ENCODE measurements at regions not wholly inside any gene's neighbourhood (a gene's known extent, or its start where the extent isn't known, plus 50 kb on each side); places are given as distances from the start of the nearest gene placed in this dataset.
"Not testable (repeated sequence)": the region's sequence is repeated elsewhere in the genome, so short reads cannot be mapped to it uniquely, and the experiment has no call there.

DNA sequence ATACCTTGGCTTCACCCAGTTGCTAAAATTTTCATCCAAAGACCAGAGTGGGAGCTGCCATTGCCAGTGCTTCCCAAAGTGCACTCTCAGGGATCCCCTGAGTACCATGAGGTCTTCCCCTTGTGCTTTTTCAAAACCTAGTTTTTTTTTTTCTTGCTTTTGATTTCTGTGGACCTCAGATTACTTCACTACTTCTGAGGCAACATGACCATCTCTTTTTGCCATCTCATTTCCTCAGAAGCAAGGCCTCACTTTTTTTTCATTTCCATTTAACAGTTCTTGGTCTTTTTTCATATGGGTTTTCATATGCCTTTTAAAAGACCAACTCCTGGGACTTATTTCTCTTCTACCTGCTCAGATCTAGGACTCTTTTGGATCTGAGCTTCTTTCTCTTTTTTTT lies 64.1 kb upstream of the MMS22L start:
- no peak for DNase-seq
- H3K36me3 Mint-ChIP-seq = no peaks in the 10 kb centered on the region

DNA sequence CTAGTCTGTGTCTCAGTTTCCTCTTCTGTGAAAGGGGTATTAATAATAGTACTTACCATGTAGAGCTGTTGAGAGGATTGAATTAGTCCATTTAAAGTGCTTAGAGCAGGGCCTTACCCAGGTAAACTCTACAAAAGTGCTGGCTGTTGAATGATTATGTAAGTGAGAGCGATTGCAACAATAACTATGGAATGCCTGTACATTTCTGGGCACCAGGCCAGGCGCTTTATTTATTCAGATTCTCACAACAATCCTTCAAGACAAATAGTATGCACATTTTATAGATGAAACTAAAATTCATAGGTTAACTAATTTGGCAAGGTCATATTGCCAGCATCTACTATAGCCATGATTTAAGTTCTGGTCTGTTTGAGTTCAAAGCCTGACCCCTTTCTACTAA lies 78.3 kb upstream of the MMS22L start:
- POLR2A ChIA-PET = no interaction called here
- Mint-ChIP-seq H3K9me3 (no peaks in the 10 kb centered on the region), H3K4me1 (no peaks in the 10 kb centered on the region), H3K27ac (no peak overlapping the region), H3K36me3 (no peaks in the 10 kb centered on the region), H3K4me3 (no peak overlapping the region), H3K27me3 (peaks cover 10% of the 10 kb centered on the region)
- DNase-seq (no peak), ATAC-seq (ENCODE audit: low read depth) (no peak)

More for the DNA sequence above, 64.1 kb upstream of the MMS22L start:
- ATAC-seq (ENCODE audit: low read depth) = no peak
- Mint-ChIP-seq H3K27me3 (peaks cover 5% of the 10 kb centered on the region), H3K27ac (no peak overlapping the region), H3K4me1 (no peaks in the 10 kb centered on the region), H3K9me3 (no peaks in the 10 kb centered on the region), H3K4me3 (no peak overlapping the region)
- POLR2A ChIA-PET = no interaction called here

DNA sequence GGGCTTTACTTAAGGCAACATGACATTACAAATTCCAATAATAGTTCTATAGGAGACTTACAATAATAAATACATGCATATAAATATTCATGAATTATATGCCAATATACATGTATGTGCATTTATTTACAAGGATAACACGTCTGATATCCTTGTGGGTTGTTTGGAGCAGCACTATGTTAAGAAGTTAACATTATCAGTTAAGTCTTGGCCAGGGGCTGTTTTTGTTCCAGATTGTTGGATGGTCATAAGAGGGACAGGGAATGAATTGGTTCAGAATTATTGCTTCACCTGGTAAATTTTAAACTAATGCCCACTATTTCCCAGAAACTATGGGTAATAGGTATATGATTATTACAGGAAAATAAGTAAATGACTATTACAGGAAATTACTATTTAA lies 81.3 kb upstream of the MMS22L start:
- ATAC-seq (ENCODE audit: low read depth) (no peak), DNase-seq (no peak)
- no peaks in the 10 kb centered on the region for H3K36me3 Mint-ChIP-seq
- no peak overlapping the region for H3K4me3 Mint-ChIP-seq
- H3K27me3 Mint-ChIP-seq = peaks cover 4% of the 10 kb centered on the region
- no peaks in the 10 kb centered on the region for H3K9me3 Mint-ChIP-seq
- POLR2A ChIA-PET = no interaction called here
- no peak overlapping the region for H3K27ac Mint-ChIP-seq
- H3K4me1 Mint-ChIP-seq = no peaks in the 10 kb centered on the region

DNA sequence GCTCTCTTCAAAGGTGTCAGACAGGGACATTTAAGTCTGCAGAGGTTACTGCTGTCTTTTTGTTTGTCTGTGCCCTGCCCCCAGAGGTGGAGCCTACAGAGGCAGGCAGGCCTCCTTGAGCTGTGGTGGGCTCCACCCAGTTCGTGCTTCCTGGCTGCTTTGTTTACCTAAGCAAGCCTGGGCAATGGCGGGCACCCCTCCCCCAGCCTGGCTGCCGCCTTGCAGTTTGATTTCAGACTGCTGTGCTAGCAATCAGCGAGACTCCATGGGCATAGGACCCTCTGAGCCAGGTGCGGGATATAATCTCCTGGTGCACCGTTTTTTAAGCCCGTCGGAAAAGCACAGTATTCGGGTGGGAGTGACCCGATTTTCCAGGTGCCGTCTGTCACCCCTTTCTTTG lies 99.1 kb upstream of the MMS22L start:
- H3K4me1 Mint-ChIP-seq; H3K9me3 Mint-ChIP-seq; H3K27ac Mint-ChIP-seq; H3K4me3 Mint-ChIP-seq; DNase-seq; POLR2A ChIA-PET; H3K36me3 Mint-ChIP-seq; ATAC-seq (ENCODE audit: low read depth): not testable (repeated sequence)
- H3K27me3 Mint-ChIP-seq = peaks cover 13% of the 10 kb centered on the region

DNA sequence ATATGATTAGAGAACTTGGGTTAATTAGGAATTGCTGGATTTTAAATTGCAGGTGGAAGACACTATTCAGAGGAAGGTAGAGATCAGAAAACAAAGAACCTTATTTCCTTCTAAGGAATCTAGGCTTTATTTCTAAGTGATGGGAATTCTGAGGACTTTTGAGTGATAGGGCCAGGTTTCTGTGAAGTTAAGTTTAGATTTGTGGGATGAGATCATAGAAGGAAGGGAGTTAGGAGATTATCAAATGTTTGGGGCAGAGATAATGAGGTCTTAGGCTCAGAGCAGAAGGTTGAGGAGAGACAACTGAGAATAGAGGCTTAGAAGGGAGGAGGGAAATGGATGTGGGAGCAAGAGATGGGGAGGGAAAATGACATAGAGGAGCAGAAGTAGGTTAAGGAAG lies 109.7 kb upstream of the MMS22L start:
- Mint-ChIP-seq H3K27ac (no peak overlapping the region), H3K27me3 (peaks cover 25% of the 10 kb centered on the region), H3K36me3 (no peaks in the 10 kb centered on the region), H3K9me3 (no peaks in the 10 kb centered on the region), H3K4me3 (no peak overlapping the region), H3K4me1 (no peaks in the 10 kb centered on the region)
- DNase-seq = no peak
- ATAC-seq (ENCODE audit: low read depth) = no peak
- POLR2A ChIA-PET = no interaction called here

DNA sequence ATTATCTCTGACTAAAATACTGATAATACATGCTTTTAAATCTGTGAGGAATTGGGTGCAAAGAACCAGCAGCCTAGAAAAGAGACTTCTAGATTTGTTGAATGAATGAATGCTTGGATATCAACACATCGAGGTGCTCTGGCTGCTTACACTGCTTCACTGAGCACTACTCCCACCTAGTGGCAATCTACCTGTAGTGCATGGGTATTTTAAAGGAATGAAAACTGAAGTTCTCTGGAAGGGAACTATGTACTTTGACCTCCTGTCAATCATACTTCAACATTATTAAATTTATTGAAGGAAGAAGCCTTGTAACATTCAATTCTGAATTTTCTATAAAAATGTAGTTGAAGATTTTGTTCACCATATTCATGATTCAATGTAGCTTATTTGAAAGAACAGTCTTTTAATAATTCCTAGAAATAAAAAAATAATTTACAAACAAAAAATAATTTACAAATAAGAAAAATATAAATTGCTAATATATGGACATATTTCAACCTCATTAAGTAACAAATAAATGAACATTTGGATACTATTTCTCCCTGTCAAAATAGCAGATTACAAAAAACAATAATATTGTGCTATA lies 111.2 kb upstream of the MMS22L start:
- H3K4me1 Mint-ChIP-seq = no peaks in the 10 kb centered on the region
- H3K9me3 Mint-ChIP-seq = no peaks in the 10 kb centered on the region
- no peak for DNase-seq
- peaks cover 25% of the 10 kb centered on the region for H3K27me3 Mint-ChIP-seq
- H3K4me3 Mint-ChIP-seq = no peak overlapping the region
- H3K27ac Mint-ChIP-seq = no peak overlapping the region
- POLR2A ChIA-PET = no interaction called here
- H3K36me3 Mint-ChIP-seq = no peaks in the 10 kb centered on the region
- no peak for ATAC-seq (ENCODE audit: low read depth)

DNA sequence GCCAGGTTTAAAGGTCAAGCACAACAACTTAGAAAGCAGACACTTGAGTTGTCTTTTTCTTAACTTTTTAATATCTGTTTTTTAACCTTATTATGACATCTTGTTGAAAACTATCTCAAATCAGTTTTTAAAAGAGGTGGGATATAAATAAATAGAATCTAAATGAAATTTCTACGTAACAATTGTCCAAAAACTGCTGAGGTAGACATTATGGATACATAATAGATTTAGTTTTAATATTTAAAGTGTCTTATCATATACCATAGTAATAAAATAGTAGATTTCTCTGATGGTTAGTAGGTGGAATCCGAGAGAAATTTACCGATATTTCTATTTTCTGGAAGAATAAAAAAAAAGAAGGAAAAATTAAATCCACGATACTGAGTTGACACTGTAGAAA lies 113.9 kb upstream of the MMS22L start:
- Mint-ChIP-seq H3K9me3 (no peaks in the 10 kb centered on the region), H3K27me3 (peaks cover 26% of the 10 kb centered on the region), H3K4me3 (no peak overlapping the region), H3K27ac (no peak overlapping the region), H3K4me1 (no peaks in the 10 kb centered on the region), H3K36me3 (no peaks in the 10 kb centered on the region)
- ATAC-seq (ENCODE audit: low read depth) (no peak), DNase-seq (no peak)
- POLR2A ChIA-PET = no interaction called here

DNA sequence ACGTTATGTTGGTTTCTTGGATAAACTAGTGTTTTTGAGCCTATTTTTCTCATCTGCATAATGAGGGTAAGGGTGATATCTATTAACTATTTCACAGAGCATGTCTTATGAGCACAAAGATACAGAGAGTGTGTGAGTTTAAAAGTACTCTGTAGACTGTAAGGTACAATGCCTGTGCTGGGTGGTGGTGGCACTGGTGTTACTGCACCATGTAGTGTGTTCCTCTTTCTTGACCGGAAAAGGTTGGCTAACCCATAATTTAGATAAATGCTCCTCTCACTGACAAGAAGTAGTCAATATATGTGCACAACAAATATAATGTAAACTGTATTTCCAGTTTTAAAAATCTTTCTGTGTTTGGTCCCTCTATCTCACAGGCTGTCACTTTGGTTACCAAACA lies 116.2 kb upstream of the MMS22L start:
- Mint-ChIP-seq H3K27me3 (peaks cover 15% of the 10 kb centered on the region), H3K27ac (no peak overlapping the region), H3K4me3 (no peak overlapping the region), H3K9me3 (no peaks in the 10 kb centered on the region), H3K4me1 (no peaks in the 10 kb centered on the region), H3K36me3 (no peaks in the 10 kb centered on the region)
- POLR2A ChIA-PET = no interaction called here
- no peak for DNase-seq
- no peak for ATAC-seq (ENCODE audit: low read depth)

DNA sequence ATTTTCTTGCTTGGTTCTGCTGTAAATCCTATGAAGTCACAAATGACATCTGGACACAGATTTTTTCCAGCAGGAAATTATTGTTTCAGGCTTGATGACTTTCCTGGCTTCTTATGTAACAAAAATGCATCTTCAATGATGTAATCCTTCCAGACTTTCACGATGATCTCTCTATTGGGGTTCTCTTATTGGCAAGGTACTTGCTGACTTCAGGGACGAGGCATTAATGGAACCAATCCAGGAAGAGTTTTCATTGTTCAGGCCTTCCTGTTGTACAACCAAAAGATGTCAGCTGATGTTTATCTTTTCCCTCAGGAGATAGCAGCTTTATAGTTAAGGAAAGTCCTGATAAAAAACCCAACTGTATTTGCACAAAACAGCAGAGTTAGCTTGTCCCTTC lies 118.5 kb upstream of the MMS22L start:
- Mint-ChIP-seq H3K9me3 (no peaks in the 10 kb centered on the region), H3K36me3 (no peaks in the 10 kb centered on the region), H3K27me3 (peaks cover 5% of the 10 kb centered on the region), H3K4me3 (no peak overlapping the region), H3K27ac (no peak overlapping the region), H3K4me1 (no peaks in the 10 kb centered on the region)
- ATAC-seq (ENCODE audit: low read depth) = no peak
- POLR2A ChIA-PET = no interaction called here
- no peak for DNase-seq

DNA sequence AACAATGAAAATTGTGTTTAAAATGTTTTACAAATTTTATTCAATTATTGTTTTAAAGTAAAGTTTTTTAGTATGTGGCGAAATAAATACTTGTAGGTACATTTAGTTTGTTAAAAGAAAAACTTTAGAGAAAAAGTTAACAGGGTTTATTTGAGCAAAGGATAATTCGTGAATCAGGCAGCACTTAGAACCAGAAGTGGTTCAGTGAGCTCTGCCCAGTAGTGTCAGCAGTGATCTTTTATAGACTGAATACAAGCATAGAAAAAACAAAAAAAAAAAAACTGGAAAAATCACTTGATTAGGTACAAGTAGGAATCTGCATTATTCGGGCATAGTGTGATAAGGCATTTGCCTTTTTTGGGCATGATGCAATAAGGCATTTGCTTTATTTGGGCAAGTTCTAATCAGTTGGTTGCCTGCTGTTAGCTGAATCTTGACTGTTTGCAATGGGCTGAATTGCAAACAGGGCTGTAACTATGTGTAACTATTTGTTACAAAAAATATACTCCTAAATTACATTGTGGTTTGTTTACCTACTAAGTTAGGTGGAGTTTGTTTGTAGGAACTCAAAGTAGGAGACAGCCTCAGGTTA lies 122.9 kb upstream of the MMS22L start:
- no peaks in the 10 kb centered on the region for H3K4me1 Mint-ChIP-seq
- no peak overlapping the region for H3K4me3 Mint-ChIP-seq
- no peak for DNase-seq
- H3K9me3 Mint-ChIP-seq = no peaks in the 10 kb centered on the region
- no peaks in the 10 kb centered on the region for H3K36me3 Mint-ChIP-seq
- H3K27ac Mint-ChIP-seq = no peak overlapping the region
- H3K27me3 Mint-ChIP-seq = peaks cover 3% of the 10 kb centered on the region
- POLR2A ChIA-PET = no interaction called here
- ATAC-seq (ENCODE audit: low read depth) = no peak

DNA sequence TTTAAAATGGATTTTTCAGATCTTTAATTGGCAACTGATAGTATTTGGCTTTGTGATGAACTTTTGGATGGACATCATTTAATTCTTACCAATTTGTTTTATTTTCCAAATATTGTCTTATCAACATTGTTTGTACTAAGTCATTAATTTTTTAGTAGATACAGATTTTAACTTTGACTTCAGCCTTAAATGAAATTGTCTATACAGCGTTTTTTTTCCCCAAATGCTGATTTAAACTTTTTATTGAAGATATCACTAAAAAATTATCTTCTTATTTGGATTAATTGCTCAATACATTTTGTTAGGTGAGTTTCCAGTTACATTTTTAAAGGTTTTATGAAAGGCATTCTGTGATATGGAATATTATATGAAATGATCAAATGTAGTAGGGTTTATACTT lies 123.6 kb upstream of the MMS22L start:
- POLR2A ChIA-PET = no interaction called here
- ATAC-seq (ENCODE audit: low read depth) (no peak), DNase-seq (no peak)
- Mint-ChIP-seq H3K4me3 (no peak overlapping the region), H3K9me3 (no peaks in the 10 kb centered on the region), H3K27me3 (peaks cover 7% of the 10 kb centered on the region), H3K36me3 (no peaks in the 10 kb centered on the region), H3K27ac (no peak overlapping the region), H3K4me1 (no peaks in the 10 kb centered on the region)

DNA sequence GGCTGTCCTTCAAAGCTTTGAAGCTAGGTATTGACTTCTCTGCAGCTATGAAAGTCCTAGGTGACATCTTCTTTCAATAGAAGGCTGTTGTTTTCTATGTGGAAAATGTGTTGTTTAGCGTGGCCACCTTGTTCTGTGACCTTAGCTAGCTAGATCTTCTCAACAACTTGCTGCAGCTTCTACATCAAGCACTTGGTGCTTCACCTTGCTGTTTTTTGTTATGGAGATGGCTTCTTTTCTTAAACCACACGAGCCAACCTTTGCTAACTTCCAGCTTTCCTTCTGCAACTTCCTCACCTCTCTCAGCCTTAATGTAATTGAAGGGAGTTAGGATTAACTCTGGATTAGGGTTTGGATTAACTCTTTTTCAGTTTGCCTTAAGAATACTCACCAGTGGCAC lies 128.6 kb upstream of the MMS22L start:
- no peak for DNase-seq
- H3K4me3 Mint-ChIP-seq = no peak overlapping the region

DNA sequence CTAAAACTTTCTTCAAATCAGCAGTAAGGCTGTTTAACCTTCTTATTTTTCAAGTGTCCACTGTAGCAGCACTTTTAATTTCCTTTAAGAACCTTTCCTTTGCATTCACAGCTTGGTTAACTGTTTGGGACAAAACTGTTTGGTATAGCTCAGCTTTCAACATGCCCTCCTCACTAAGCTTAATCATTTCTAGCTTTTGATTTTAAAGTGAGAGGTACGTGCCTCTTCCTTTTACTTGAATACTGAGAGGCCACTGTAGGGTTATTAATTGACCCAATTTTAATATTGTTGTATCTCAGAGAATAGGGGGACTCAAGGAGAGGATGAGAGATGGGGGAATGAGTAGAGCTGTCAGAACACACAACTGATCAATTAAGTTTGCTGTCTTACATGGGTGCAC lies 129.5 kb upstream of the MMS22L start:
- DNase-seq (no peak), ATAC-seq (ENCODE audit: low read depth) (no peak)
- Mint-ChIP-seq H3K9me3 (no peaks in the 10 kb centered on the region), H3K27ac (no peak overlapping the region), H3K27me3 (peaks cover 12% of the 10 kb centered on the region), H3K36me3 (no peaks in the 10 kb centered on the region), H3K4me3 (no peak overlapping the region), H3K4me1 (no peaks in the 10 kb centered on the region)
- POLR2A ChIA-PET = no interaction called here

More for the DNA sequence above, 128.6 kb upstream of the MMS22L start:
- ATAC-seq (ENCODE audit: low read depth) = no peak
- Mint-ChIP-seq H3K4me1 (no peaks in the 10 kb centered on the region), H3K27ac (no peak overlapping the region), H3K27me3 (peaks cover 9% of the 10 kb centered on the region), H3K9me3 (no peaks in the 10 kb centered on the region), H3K36me3 (no peaks in the 10 kb centered on the region)
- POLR2A ChIA-PET = no interaction called here

DNA sequence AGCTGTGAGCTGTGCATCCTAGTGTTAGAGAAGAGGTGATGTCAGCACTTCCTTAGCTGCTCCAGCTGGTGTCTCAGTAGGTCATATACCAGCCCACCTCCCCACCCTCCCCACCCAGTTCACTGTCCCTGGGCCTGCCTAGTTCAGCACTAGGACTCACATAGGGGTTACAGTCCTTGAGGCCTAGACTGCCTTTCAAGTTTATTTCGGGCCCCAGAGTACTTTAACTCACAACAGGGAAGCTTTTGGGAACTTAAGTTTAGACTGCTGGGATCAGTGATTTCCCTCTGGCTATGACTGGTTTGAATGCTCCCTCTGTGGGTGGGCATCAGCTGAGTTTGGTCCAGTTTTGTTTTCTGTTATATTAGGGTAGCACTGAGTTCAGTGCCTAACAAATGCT lies 139.2 kb upstream of the MMS22L start:
- no peaks in the 10 kb centered on the region for H3K4me1 Mint-ChIP-seq
- POLR2A ChIA-PET = no interaction called here
- H3K27me3 Mint-ChIP-seq = peaks cover 12% of the 10 kb centered on the region
- H3K9me3 Mint-ChIP-seq = peaks cover 5% of the 10 kb centered on the region
- no peak overlapping the region for H3K4me3 Mint-ChIP-seq
- H3K27ac Mint-ChIP-seq = no peak overlapping the region
- no peaks in the 10 kb centered on the region for H3K36me3 Mint-ChIP-seq
- DNase-seq (no peak), ATAC-seq (ENCODE audit: low read depth) (no peak)

DNA sequence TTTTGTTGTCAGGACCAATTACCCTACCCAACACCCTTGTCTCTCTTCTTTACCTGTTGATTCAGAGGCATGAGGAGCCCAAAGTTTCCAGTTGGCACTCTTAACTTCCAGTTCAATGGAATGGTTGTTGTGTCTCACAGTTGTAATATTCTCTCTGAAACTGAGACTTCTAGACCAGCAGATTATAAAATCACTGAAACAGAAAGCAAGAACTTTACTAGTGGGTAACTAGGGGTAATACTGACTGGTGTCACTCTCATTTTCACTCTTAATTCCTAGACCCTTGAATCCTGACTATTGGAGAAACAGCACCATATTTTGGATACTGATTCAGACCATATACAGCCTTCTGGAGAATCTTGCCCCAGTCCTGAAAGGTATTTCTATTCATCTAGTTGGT lies 140.2 kb upstream of the MMS22L start:
- ATAC-seq (ENCODE audit: low read depth) = no peak
- DNase-seq = no peak
- POLR2A ChIA-PET = no interaction called here
- Mint-ChIP-seq H3K36me3 (no peaks in the 10 kb centered on the region), H3K4me3 (no peak overlapping the region), H3K9me3 (peaks cover 5% of the 10 kb centered on the region), H3K27me3 (peaks cover 13% of the 10 kb centered on the region), H3K27ac (no peak overlapping the region), H3K4me1 (no peaks in the 10 kb centered on the region)
